GM13976 (cell line): ENCODE measurements at regions not wholly inside any gene's neighbourhood (a gene's known extent, or its start where the extent isn't known, plus 50 kb on each side); places are given as distances from the start of the nearest gene placed in this dataset.

Experiments used
- DNase-seq: peaks from one replicate; pipeline ENCODE4 v3.0.0; 2012; ENCODE audit warnings: low spot score
- CTCF ChIP-seq: IDR thresholded peaks from 2 replicates; pipeline ENCODE4 v1.5.1; 2012; ENCODE audit warnings: borderline replicate concordance, mild to moderate bottlenecking; ENCODE audit not compliant: insufficient read depth; ENCODE audit errors: extremely low read depth, missing control alignments, control extremely low read depth
- in situ Hi-C: fragments of 300-500 bp; cut with MboI; formaldehyde crosslinking; loops from one replicate; pipeline ENCODE4 v1.12.0; 2022; ENCODE audit warnings: low sequenced_read_pairs, mixed read lengths, inconsistent platforms; ENCODE audit not compliant: unreplicated experiment

GRCh38 chr13:47294691-47295090, 397.8 kb upstream of the HTR2A start:
- in situ Hi-C loops = no loop called here
- TF ChIP-seq CTCF = no peak
- no peak for DNase-seq

GRCh38 chr13:47291107-47291656, 394.3 kb upstream of the HTR2A start:
- no peak for TF ChIP-seq CTCF
- in situ Hi-C loops = no loop called here

GRCh38 chr13:47289567-47289966, 392.7 kb upstream of the HTR2A start:
- TF ChIP-seq CTCF = no peak
- in situ Hi-C loops = no loop called here
- DNase-seq = no peak

More at GRCh38 chr13:47291107-47291656, 394.3 kb upstream of the HTR2A start:
- DNase-seq = no peak

- in situ Hi-C loops = no loop called here
- no peak for DNase-seq
- no peak for TF ChIP-seq CTCF
Measured at GRCh38 chr13:47288546-47288945, 391.7 kb upstream of the HTR2A start.

GRCh38 chr13:47287291-47287751, 390.5 kb upstream of the HTR2A start:
- TF ChIP-seq CTCF = no peak
- in situ Hi-C loops = no loop called here

GRCh38 chr13:47281991-47282390, 385.1 kb upstream of the HTR2A start:
- no peak for TF ChIP-seq CTCF
- no peak for DNase-seq
- in situ Hi-C loops = no loop called here

More at GRCh38 chr13:47287291-47287751, 390.5 kb upstream of the HTR2A start:
- DNase-seq = no peak
